GM21447 (cell line): ENCODE measurements at regions not wholly inside any gene's neighbourhood (a gene's known extent, or its start where the extent isn't known, plus 50 kb on each side); places are given as distances from the start of the nearest gene placed in this dataset.
"Not testable (repeated sequence)": the region's sequence is repeated elsewhere in the genome, so short reads cannot be mapped to it uniquely, and the experiment has no call there.

Experiments
- ATAC-seq: cut with Tn5 transposase; IDR thresholded peaks from one replicate; pipeline ENCODE4 v1.9.1; 2021; ENCODE audit not compliant: unreplicated experiment

DNA sequence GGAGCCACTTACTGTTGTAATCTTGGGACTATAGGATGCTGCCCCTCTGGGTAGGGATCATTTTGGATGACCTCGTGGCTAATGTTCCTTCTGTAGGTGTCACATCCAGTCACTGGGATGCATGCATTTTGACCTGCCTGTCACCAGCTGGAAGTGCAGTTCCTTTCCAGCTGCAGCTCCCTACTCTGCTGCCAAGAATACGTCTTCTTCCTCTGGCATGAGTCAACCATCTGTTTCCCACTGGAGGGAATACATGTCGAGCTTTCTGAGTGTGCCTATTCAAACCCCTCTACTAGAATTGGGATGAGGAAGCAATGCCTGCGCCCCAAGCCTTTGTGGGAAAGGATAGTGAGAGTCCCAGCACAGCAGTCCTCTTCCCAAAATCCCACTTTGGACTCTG lies 415.5 kb upstream of the ADAMTS5 start:
- ATAC-seq, result no peak

- ATAC-seq, result no peak
Observed at GRCh38 chr21:27380303-27380702, 413.4 kb upstream of the ADAMTS5 start.

- no peak for ATAC-seq
Observed at GRCh38 chr21:27379354-27379753, 412.5 kb upstream of the ADAMTS5 start.

DNA sequence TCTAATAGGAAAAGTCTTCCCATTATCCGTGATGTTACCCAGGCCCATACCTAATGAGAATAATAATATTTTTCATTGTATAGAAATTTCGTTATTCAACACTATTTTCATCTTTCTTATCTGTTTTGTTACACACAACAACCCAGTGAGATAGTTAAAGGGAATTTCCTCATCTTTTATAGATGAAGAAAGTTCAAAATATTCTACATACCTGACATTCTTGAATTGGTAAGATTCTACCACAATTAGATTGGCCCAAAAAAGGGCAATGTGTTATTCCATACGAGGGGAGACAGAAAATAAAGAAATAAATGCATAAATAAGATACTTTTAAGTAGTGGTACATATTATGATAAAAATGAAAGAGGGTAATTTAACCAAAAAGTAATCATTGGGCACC lies 405.5 kb upstream of the ADAMTS5 start:
- no peak for ATAC-seq

DNA sequence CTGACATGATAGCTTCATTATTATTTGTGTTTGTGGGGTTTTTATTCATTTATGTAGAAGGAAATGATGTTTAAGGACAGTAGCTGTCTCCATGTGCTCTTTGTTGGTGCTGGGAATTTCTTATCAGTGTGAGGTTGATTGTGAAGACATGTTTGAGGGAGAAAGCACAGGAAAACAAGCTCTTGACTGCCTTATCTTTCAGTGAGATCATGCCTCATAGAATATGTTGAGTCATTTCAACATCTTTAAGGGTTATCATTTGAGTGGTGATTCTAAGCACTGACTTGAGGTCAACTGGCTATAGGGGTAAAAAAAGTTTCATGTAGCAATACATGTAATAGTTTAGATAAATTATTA lies 405.1 kb upstream of the ADAMTS5 start:
- ATAC-seq, result no peak

- no peak for ATAC-seq
Observed at GRCh38 chr21:27371115-27371974, 404.5 kb upstream of the ADAMTS5 start.

GRCh38 chr21:27369978-27370571 lies 403.2 kb upstream of the ADAMTS5 start:
- ATAC-seq, result no peak

- no peak for ATAC-seq
Observed at GRCh38 chr21:27369234-27369633, 402.3 kb upstream of the ADAMTS5 start.

DNA sequence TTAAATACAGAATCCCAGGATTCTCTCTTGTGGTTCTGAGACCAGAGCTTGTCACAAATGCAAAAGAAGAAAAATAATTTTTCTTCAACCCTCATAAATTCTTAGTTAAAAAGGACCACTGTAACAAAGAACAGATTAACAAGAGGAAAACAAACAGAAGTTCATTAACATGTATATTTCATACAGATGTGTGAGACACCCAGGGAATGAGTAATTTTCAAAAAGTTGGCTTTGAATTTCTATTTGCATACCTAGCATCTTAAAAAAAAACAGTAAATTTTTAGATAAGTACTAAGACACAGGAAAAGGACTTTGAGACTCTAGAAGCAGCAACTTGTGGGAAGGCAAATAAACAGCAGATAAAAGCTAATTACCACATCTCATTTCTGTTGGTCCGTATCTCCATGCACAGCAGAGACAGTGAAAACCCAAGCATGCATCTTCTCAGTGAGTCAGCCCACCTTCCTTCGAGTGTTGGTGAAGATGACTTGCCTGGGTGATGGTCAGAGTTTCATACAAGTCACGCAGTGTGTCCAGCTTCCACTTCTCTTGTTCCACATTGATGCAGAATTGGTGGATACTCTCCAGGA lies 399.9 kb upstream of the ADAMTS5 start:
- ATAC-seq, result no peak

DNA sequence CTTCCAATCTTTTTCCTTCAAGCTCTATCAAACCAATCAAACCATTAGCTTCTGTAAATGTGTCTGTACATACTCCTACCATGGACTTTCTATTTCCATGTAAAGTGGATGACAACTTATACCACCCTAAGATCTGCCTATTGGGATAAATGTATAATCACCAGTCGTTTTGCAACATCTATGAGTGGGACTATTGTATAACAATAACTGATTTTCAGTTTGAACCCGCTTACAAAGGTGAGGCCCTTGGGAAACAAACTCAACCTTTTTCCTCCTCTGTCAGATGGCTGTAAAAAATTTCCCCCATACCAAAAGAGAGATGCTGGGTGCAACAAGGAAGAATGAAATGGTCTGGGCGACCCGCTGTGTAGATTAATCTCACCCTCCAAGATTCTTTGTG lies 399.1 kb upstream of the ADAMTS5 start:
- ATAC-seq, result no peak

GRCh38 chr21:27365394-27365793 lies 398.5 kb upstream of the ADAMTS5 start:
- ATAC-seq, result no peak

DNA sequence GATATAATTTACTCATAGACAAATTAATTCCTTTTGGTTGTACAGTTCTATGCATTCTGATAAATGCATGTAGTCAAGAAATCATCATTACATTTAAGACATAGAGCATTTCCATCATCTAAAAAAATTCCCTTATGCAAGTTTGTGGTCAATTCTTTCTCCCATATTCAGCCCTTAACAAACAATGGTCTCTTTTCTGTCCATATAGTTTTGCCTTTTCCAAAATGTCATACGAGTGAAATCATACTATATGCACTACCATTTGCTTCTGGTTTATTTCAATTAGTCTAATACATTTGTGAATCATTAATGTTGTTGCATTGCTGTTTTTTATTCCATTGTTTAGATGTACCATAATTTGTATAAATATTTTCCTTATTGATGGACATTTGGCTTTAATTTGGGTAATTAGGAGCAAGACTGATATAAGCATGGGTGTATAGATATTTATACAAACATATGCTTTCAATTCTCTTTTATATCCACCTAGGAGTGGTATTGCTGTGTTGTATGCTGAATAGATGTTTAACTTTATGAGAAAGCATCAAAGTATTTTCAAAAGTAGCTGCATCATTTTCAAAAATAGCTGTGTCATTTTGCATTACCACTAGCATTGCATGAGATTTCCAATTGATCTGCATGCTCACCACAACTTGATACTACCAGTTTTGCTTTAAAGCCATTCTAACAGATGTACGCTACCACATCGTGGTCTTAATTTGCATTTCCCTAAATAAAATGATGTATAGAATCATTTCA lies 397.0 kb upstream of the ADAMTS5 start:
- no peak for ATAC-seq

DNA sequence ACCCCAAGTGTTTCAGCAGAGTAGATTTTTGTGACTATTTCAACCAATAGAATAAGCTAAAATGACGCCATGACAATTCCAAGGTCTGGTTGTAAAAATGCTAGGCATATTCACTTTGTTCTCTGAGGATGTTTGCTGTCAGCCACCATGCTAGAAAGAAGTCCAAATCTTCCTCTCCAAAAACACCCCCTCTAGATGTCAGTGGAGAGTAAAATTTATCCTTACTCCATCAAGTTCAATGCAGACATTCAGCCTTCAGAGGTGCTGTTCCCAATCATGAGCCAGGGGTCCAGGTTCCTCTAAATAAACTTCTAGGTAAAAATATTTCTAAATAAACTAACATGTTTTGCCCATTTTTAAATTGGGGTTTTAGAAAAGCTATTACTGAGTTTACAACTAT lies 395.4 kb upstream of the ADAMTS5 start:
- ATAC-seq, result no peak

- no peak for ATAC-seq
Observed at GRCh38 chr21:27359141-27359540, 392.3 kb upstream of the ADAMTS5 start.

DNA sequence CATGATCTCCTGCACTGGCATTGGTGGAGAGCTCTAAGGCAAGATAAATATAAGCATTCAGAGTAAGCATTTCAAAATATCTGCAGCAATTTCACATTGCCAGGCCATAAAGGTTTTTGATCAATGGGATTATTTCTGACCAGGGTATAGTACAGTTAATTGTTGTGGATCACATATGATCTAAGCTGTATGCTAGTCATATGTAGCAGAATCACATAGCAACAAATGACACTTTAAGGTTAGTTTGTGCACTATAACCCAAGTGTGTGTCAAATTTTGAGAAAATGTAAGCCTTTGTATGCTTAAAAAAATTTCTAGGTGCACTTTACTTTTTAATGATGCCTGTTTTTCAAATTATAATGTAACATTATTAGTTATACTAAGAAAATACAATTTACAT lies 386.0 kb upstream of the ADAMTS5 start:
- ATAC-seq, result no peak

- ATAC-seq, result no peak
Observed at GRCh38 chr21:27346041-27346448, 379.2 kb upstream of the ADAMTS5 start.

DNA sequence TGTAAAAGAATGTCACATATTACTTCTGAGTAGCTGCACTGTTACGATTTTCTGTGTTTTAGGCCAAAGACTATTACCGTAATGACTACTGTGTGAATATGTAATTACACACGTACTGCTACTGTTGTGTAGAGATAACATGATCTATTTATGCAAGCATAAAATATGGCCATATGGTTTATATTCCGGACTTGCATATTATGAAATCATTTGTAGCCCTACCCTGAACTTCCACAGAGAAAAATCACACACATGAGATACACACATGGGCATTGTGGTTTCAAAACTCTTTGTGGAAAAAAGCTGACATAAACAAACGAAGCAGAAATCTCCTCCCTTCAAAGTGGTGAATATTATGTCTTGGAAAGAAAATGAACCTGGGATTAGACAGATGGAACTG lies 373.0 kb upstream of the ADAMTS5 start:
- ATAC-seq, result no peak

GRCh38 chr21:27338007-27338406 lies 371.1 kb upstream of the ADAMTS5 start:
- not testable (repeated sequence) for ATAC-seq

DNA sequence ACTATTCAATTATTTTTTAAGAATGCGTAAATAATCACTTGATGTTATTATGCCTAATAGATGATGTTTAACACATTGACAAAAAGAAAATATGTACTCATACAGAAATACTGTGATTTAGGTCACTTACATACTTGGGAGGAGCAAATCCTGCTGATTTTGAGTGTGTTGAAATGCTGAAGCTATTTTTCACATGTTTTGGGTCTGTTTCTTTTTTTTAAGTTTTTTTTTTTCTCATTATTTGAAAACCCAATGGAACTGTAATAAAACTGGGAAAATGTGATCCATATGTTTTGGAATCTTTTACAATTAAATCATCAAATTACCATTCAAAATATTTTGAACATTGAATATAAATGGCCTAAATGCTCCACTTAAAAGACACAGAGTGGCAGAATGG lies 366.2 kb upstream of the ADAMTS5 start:
- no peak for ATAC-seq

DNA sequence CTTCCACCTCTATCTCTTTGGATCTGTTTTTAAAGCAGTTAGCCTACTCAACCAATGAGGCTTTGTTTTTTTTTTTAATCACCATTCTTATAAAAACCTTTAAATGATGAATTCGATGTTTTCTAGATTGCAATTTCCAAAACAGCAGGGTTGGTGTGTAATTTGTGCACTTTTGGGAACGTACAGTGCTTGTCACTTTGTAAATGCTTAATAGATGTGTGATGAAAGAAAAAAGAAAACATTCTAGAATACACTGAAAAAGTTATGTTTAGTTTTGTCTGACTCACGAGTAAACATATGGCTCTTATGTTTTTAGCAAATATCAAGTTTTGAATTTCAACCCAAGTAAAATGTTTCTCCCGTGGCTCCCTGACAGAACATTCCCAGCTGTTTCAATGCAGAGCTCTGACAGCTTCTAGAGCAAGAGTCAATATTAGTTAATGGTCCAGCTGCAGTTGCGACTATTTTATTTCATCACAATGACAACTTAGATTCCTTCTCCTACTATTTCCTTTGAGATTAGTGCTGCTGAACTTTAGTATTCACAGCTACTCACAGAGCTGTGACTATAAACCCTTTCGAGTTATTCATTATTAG lies 362.5 kb upstream of the ADAMTS5 start:
- ATAC-seq, result no peak

DNA sequence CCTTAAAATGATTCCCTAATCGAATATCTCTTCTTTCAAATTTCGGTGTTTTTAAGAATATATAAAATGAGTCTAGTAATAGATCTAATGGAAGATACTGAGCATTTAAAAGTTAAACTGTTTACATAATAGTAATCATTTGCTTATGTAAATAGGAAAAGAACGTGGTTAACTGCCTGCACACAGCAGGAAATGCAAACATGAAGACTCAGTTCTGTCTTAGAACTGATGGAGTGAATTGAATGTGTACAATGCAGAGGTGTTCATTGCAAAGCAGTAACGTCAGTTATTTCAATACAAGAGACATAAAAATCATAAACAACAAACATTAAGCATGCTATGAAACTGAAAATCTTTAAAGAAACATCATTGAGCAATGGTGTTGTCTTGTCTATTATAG lies 359.4 kb upstream of the ADAMTS5 start:
- ATAC-seq, result no peak
